AG09319 (cell line): ENCODE measurements at regions not wholly inside any gene's neighbourhood (a gene's known extent, or its start where the extent isn't known, plus 50 kb on each side); places are given as distances from the start of the nearest gene placed in this dataset.

Source experiments
- DNase-seq: peaks from one replicate; pipeline ENCODE4 v3.0.0-alpha.2; 2010; ENCODE audit warnings: low read depth; ENCODE audit errors: extremely low read depth
- TF ChIP-seq, protein P1 (sequence below): IDR thresholded peaks from 2 replicates; pipeline ENCODE4 v1.5.1; 2011; ENCODE audit warnings: low read depth, mild to moderate bottlenecking, inconsistent platforms, low read length, moderate library complexity

DNA sequence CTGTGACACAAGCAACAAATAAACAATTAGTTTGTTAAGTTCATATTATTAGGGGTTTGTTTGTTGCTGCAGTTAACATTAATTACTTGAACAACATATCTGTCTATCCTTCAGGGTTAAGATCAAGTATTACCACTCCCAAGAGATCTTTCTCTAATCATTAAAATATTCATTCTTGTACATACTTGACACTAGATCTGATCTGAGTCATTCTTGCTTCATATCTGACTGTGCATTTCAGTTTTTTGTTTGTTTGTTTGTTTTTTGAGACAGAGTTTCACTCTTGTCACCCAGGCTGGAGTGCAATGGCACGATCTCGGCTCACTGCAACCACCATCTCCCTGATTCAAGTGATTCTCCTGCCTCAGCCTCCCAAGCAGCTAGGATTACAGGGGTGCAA is 613.3 kb upstream of the PLXNA2 start:
- TF ChIP-seq, protein P1, sequence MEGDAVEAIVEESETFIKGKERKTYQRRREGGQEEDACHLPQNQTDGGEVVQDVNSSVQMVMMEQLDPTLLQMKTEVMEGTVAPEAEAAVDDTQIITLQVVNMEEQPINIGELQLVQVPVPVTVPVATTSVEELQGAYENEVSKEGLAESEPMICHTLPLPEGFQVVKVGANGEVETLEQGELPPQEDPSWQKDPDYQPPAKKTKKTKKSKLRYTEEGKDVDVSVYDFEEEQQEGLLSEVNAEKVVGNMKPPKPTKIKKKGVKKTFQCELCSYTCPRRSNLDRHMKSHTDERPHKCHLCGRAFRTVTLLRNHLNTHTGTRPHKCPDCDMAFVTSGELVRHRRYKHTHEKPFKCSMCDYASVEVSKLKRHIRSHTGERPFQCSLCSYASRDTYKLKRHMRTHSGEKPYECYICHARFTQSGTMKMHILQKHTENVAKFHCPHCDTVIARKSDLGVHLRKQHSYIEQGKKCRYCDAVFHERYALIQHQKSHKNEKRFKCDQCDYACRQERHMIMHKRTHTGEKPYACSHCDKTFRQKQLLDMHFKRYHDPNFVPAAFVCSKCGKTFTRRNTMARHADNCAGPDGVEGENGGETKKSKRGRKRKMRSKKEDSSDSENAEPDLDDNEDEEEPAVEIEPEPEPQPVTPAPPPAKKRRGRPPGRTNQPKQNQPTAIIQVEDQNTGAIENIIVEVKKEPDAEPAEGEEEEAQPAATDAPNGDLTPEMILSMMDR: no peak
- DNase-seq: no peak

DNA sequence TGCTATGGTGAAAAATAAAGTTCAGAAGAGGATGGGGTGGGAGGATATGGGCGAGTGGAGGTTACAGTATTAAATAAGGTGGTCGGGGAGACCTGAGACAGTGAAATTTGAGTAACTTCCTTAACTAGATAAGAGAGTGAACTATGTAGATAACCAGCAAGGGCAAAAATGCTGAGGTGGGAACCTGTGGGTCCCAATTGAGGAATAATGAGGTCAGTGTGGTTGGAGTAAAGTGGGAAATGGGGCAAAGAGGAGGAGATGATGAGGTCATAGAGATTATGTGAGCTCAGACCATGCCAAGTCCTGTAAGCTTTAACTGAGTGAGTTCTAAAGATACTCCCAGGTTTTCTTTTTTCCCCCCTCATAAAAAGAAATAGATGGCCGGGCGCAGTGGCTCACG is 614.6 kb upstream of the PLXNA2 start:
- DNase-seq: no peak

DNA sequence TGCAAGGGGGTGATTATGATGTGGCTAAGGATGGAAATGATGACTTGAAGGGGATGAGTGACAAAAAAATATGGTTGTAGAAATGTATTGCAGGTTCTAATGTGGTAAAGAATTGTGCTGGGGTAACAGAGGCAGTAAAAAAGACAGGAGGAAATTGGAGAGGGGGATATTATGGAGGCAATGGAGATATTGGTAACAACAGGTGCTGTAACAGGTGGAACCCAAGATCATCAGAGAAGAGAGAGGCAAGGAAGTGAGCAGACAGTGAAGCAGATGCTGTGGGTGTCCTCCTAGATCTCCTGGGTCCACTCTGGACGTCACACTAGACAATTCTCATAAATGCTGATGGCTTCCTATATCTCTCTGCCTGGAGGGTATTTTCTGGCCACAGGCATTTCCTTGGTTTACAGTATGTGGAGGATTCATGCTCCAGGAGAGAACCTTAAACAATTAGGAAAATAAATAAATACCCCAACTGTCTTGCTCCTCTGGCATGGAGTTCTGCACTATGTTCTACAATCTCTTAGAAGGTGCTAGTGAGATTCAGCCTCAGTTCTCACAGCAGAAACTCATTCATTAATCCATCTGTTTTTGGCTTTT is 620.3 kb upstream of the PLXNA2 start:
- TF ChIP-seq, protein P1: no peak
- no peak for DNase-seq

More for the DNA sequence above, 614.6 kb upstream of the PLXNA2 start:
- TF ChIP-seq, protein P1: no peak

DNA sequence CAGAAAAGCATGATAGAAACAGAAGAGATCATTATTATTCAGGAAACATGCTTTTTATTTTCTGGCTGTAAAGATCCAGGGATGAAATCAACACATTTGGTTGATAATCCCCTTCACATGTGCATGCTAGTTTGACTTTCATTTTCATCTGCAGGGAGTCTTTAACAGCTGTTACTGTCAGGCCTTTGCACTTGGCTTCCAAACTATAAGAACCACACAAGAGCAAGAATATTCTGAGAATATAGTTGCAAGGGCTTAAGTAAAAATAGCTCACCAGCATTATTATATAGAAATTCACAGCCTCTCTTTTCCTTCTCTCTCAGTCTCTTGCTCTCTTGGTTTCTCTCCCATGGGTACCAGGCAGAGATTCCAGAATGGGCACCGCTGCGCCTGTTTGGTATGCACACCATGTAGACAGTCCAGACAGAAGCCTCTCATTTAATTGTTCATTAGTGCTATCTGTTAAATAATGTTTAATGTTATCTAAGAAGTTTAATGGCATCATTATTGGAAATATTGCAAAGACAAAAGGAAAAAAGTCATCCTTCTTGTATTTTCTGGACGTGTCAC is 622.3 kb upstream of the PLXNA2 start:
- DNase-seq: no peak
- TF ChIP-seq, protein P1: no peak

DNA sequence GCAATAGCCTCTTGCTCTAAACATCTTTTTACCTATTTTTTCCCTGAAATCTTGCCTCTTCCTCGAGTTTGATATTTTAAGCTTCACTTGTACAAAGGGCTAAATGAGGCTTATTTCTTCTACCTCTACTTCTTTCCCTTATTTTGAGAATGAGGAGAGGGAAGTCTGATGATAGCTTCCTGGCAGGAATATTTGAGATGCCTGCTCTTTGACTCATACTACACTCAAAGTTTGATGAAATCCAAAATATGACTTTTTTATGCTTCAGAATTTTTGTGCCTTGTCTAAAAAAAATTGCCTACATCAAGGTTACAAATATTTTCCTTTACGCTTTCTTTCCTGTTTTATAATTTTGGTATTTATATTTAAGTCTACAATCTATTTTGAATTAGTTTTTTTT is 624.4 kb upstream of the PLXNA2 start:
- no peak for DNase-seq

DNA sequence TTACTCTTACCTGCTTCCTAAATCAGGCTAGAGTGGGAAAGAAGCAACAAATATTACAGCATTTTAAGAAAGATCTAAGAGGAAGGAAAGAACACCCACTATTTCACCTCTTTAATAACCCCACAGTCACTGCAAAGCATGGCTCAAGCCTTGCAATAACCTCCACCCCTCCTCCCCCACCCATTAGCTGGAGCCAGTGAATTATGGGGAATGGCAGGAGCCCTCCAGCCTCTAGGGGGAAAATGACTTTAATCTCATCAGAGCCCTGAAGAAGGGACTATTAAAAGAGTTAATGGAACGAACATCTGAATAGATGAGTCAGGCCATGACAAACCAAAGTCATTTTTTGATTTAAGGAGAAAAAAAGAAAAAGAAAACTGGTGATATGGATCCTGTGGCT is 630.7 kb upstream of the PLXNA2 start:
- no peak for DNase-seq
- TF ChIP-seq, protein P1: no peak

More for the DNA sequence above, 624.4 kb upstream of the PLXNA2 start:
- TF ChIP-seq, protein P1: no peak

DNA sequence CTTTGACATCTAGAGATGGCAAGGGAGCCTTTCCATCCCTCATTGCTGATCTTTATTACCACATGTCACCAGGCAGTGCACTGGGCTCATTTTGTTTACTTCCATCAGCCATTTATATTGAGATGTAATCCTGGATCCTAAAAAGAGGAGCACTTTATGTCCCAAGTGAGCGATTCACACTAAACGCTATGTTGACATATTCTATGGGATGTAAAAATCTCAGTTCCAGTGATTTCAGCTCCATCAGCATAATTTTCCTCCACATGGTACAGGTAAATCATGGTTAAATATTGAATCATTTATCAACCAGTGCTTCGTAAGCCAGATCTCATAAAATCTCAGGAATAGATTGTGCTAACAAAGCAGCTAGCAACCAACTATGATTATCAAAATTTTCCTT is 634.8 kb upstream of the PLXNA2 start:
- TF ChIP-seq, protein P1: no peak
- DNase-seq: no peak
